ENCODE measurements at regions not wholly inside any gene's neighbourhood (a gene's known extent, or its start where the extent isn't known, plus 50 kb on each side); places are given as distances from the start of the nearest gene placed in this dataset.

- Histone ChIP-seq H3K36me3 (ENCODE audit: control insufficient read depth, insufficient read depth, low read length) (no peaks in the 10 kb centered on the region), H3K4me3 (ENCODE audit: low read depth, low read length) (no peak overlapping the region), H3K27ac (ENCODE audit: insufficient read depth, low read length, poor library complexity, severe bottlenecking) (no peak overlapping the region), H3K9me3 (ENCODE audit: control insufficient read depth in 2 of 2, low read length in 2 of 2) (no peaks in the 10 kb centered on the region), H3K4me1 (ENCODE audit: control insufficient read depth, insufficient read depth, low read length, poor library complexity, severe bottlenecking) (no peaks in the 10 kb centered on the region), H3K27me3 (ENCODE audit: control insufficient read depth, insufficient read depth, low read length) (no peaks in the 10 kb centered on the region)
- H3K4me1 Mint-ChIP-seq = peaks cover 0 to 6% (median 0%) of the 10 kb centered on the region in 4 donors
- no peak overlapping the region for H3K4me3 Mint-ChIP-seq
- ATAC-seq (ENCODE audit: low read depth in 2 of 2) (no peak), DNase-seq (no peak)
- H3K27me3 Mint-ChIP-seq = peaks cover 29% of the 10 kb centered on the region
- H3K9me3 Mint-ChIP-seq = no peaks in the 10 kb centered on the region
- no peaks in the 10 kb centered on the region for H3K36me3 Mint-ChIP-seq
- no peak overlapping the region for H3K27ac Mint-ChIP-seq
These were observed 1151.1 kb downstream of the GATA3 start for GRCh38 chr10:9205558-9205957.

GRCh38 chr10:9209105-9209798 is 1154.8 kb downstream of the GATA3 start:
- peaks cover 39% of the 10 kb centered on the region for H3K27me3 Mint-ChIP-seq
- Histone ChIP-seq H3K4me1 (ENCODE audit: control insufficient read depth, insufficient read depth, low read length, poor library complexity, severe bottlenecking) (no peaks in the 10 kb centered on the region), H3K27me3 (ENCODE audit: control insufficient read depth, insufficient read depth, low read length) (no peaks in the 10 kb centered on the region), H3K9me3 (ENCODE audit: control insufficient read depth in 2 of 2, low read length in 2 of 2) (no peaks in the 10 kb centered on the region), H3K4me3 (ENCODE audit: low read depth, low read length) (peak overlapping the region; percentile 8), H3K36me3 (ENCODE audit: control insufficient read depth, insufficient read depth, low read length) (no peaks in the 10 kb centered on the region), H3K27ac (ENCODE audit: insufficient read depth, low read length, poor library complexity, severe bottlenecking) (no peak overlapping the region)
- no peaks in the 10 kb centered on the region for H3K9me3 Mint-ChIP-seq
- no peaks in the 10 kb centered on the region for H3K36me3 Mint-ChIP-seq
- no peak overlapping the region for H3K27ac Mint-ChIP-seq
- no peak overlapping the region for H3K4me3 Mint-ChIP-seq
- H3K4me1 Mint-ChIP-seq = peaks cover 0 to 6% (median 0%) of the 10 kb centered on the region in 4 donors
- peak in 1 of 2 donors; percentile 55 for ATAC-seq (ENCODE audit: low read depth in 2 of 2)
- peak; percentile 46 to 71 (median 66) for DNase-seq

DNA sequence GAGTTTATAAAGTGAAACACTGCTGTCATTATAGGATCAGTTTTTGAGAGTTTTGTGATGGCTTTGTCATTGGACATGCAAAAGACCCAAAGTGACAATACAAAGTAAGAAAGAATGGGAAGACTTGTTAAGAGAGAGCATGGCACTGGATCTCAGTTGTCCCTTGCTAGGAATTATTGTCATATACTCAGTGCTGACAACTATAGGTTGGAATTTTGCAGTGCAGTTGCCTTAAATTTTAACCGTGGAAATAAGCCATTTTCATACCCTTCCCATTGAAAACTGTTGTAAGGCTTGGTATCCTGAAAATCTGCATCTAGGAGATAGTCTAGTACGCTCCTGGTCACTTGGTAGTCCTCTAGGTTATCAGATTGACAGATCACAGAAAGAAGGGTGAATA is 1156.7 kb downstream of the GATA3 start:
- H3K9me3 Mint-ChIP-seq = no peaks in the 10 kb centered on the region
- Histone ChIP-seq H3K4me3 (ENCODE audit: low read depth, low read length) (no peak overlapping the region), H3K9me3 (ENCODE audit: control insufficient read depth in 2 of 2, low read length in 2 of 2) (no peaks in the 10 kb centered on the region), H3K36me3 (ENCODE audit: control insufficient read depth, insufficient read depth, low read length) (no peaks in the 10 kb centered on the region), H3K4me1 (ENCODE audit: control insufficient read depth, insufficient read depth, low read length, poor library complexity, severe bottlenecking) (no peaks in the 10 kb centered on the region), H3K27ac (ENCODE audit: insufficient read depth, low read length, poor library complexity, severe bottlenecking) (no peak overlapping the region), H3K27me3 (ENCODE audit: control insufficient read depth, insufficient read depth, low read length) (no peaks in the 10 kb centered on the region)
- ATAC-seq (ENCODE audit: low read depth in 2 of 2) = no peak
- H3K36me3 Mint-ChIP-seq = no peaks in the 10 kb centered on the region
- no peak overlapping the region for H3K27ac Mint-ChIP-seq
- peaks cover 43% of the 10 kb centered on the region for H3K27me3 Mint-ChIP-seq
- H3K4me3 Mint-ChIP-seq = no peak overlapping the region
- peaks cover 0 to 6% (median 0%) of the 10 kb centered on the region in 4 donors for H3K4me1 Mint-ChIP-seq
- DNase-seq = no peak

- no peaks in the 10 kb centered on the region for H3K4me1 ChIP-seq (ENCODE audit: control insufficient read depth, insufficient read depth, low read length, poor library complexity, severe bottlenecking)
- no peak for DNase-seq
- no peaks in the 10 kb centered on the region for H3K36me3 ChIP-seq (ENCODE audit: control insufficient read depth, insufficient read depth, low read length)
- H3K4me3 Mint-ChIP-seq = no peak overlapping the region
- H3K36me3 Mint-ChIP-seq = no peaks in the 10 kb centered on the region
- peaks cover 31% of the 10 kb centered on the region for H3K27me3 Mint-ChIP-seq
- no peak overlapping the region for H3K27ac Mint-ChIP-seq
- peaks cover 0 to 2% (median 0%) of the 10 kb centered on the region in 4 donors for H3K4me1 Mint-ChIP-seq
- no peak overlapping the region for H3K4me3 ChIP-seq (ENCODE audit: low read depth, low read length)
- ATAC-seq (ENCODE audit: low read depth in 2 of 2) = no peak
- peaks cover 3% of the 10 kb centered on the region for H3K27me3 ChIP-seq (ENCODE audit: control insufficient read depth, insufficient read depth, low read length)
- no peak overlapping the region for H3K27ac ChIP-seq (ENCODE audit: insufficient read depth, low read length, poor library complexity, severe bottlenecking)
- H3K9me3 ChIP-seq (ENCODE audit: control insufficient read depth in 2 of 2, low read length in 2 of 2) = no peaks in the 10 kb centered on the region
- peaks cover 0 to 3% (median 0%) of the 10 kb centered on the region in 7 donors for H3K9me3 Mint-ChIP-seq
These were observed 1160.1 kb downstream of the GATA3 start for GRCh38 chr10:9214618-9215017.

- peaks cover 0 to 3% (median 0%) of the 10 kb centered on the region in 7 donors for H3K9me3 Mint-ChIP-seq
- H3K4me3 Mint-ChIP-seq = no peak overlapping the region
- Histone ChIP-seq H3K4me1 (ENCODE audit: control insufficient read depth, insufficient read depth, low read length, poor library complexity, severe bottlenecking) (no peaks in the 10 kb centered on the region), H3K4me3 (ENCODE audit: low read depth, low read length) (no peak overlapping the region), H3K9me3 (ENCODE audit: control insufficient read depth in 2 of 2, low read length in 2 of 2) (no peaks in the 10 kb centered on the region), H3K27ac (ENCODE audit: insufficient read depth, low read length, poor library complexity, severe bottlenecking) (no peak overlapping the region), H3K27me3 (ENCODE audit: control insufficient read depth, insufficient read depth, low read length) (peaks cover 3% of the 10 kb centered on the region), H3K36me3 (ENCODE audit: control insufficient read depth, insufficient read depth, low read length) (no peaks in the 10 kb centered on the region)
- peaks cover 0 to 2% (median 0%) of the 10 kb centered on the region in 4 donors for H3K4me1 Mint-ChIP-seq
- no peak for ATAC-seq (ENCODE audit: low read depth in 2 of 2)
- no peak for DNase-seq
- no peak overlapping the region for H3K27ac Mint-ChIP-seq
- peaks cover 29% of the 10 kb centered on the region for H3K27me3 Mint-ChIP-seq
- H3K36me3 Mint-ChIP-seq = no peaks in the 10 kb centered on the region
These were observed 1160.6 kb downstream of the GATA3 start for GRCh38 chr10:9215121-9215520.

DNA sequence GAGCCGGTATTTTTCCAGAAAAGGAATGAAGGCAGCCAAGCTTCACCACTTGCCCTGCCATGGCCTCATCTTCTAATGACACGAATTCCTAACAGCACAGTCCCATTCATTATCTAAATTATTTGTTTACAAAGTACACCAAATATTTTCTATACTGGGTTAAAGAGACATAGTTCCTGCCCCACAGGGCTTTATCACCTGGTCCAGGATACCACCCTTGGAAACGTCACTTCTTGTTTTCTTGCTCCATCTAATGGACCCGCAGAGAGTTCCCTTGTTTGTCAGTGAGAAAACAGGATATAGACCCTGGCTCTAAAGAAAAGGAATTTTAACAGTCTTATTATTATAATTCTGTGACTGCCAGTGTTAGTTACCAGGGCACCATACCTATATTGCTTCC is 1165.4 kb downstream of the GATA3 start:
- H3K4me1 Mint-ChIP-seq = peaks cover 0 to 2% (median 0%) of the 10 kb centered on the region in 4 donors
- H3K27ac Mint-ChIP-seq = no peak overlapping the region
- Histone ChIP-seq H3K27ac (ENCODE audit: insufficient read depth, low read length, poor library complexity, severe bottlenecking) (no peak overlapping the region), H3K4me1 (ENCODE audit: control insufficient read depth, insufficient read depth, low read length, poor library complexity, severe bottlenecking) (no peaks in the 10 kb centered on the region), H3K27me3 (ENCODE audit: control insufficient read depth, insufficient read depth, low read length) (peaks cover 5% of the 10 kb centered on the region), H3K4me3 (ENCODE audit: low read depth, low read length) (no peak overlapping the region), H3K9me3 (ENCODE audit: control insufficient read depth in 2 of 2, low read length in 2 of 2) (no peaks in the 10 kb centered on the region), H3K36me3 (ENCODE audit: control insufficient read depth, insufficient read depth, low read length) (no peaks in the 10 kb centered on the region)
- H3K27me3 Mint-ChIP-seq = peaks cover 13% of the 10 kb centered on the region
- no peak for ATAC-seq (ENCODE audit: low read depth in 2 of 2)
- H3K36me3 Mint-ChIP-seq = no peaks in the 10 kb centered on the region
- DNase-seq = no peak
- H3K4me3 Mint-ChIP-seq = no peak overlapping the region
- H3K9me3 Mint-ChIP-seq = peaks cover 0 to 5% (median 0%) of the 10 kb centered on the region in 7 donors

DNA sequence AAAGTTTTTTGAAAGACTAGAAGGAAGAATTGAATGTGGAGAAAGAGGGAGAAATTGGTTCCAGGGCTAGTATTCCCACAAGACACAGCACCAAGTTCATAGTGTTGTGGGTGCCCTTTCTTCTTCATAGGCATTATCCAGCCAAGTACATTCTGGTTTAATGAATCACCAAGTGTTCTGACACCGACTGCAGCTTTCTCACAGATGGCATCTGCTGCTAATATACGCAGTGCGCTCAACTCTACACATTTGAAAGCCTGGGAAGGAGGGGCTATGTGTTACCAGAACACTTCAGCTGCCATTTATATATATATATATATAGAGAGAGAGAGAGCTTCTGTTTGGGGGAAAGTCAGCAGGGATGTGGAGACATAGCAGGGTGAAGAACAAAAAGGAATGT is 1168.4 kb downstream of the GATA3 start:
- Mint-ChIP-seq H3K4me1 (peaks cover 0 to 3% (median 0%) of the 10 kb centered on the region in 4 donors), H3K4me3 (no peak overlapping the region), H3K27ac (no peak overlapping the region), H3K27me3 (peaks cover 11% of the 10 kb centered on the region), H3K9me3 (peaks cover 0 to 5% (median 0%) of the 10 kb centered on the region in 7 donors), H3K36me3 (no peaks in the 10 kb centered on the region)
- no peaks in the 10 kb centered on the region for H3K9me3 ChIP-seq (ENCODE audit: control insufficient read depth in 2 of 2, low read length in 2 of 2)
- H3K4me1 ChIP-seq (ENCODE audit: control insufficient read depth, insufficient read depth, low read length, poor library complexity, severe bottlenecking) = no peaks in the 10 kb centered on the region
- H3K27me3 ChIP-seq (ENCODE audit: control insufficient read depth, insufficient read depth, low read length) = peaks cover 7% of the 10 kb centered on the region
- DNase-seq = no peak
- H3K4me3 ChIP-seq (ENCODE audit: low read depth, low read length) = no peak overlapping the region
- no peak for ATAC-seq (ENCODE audit: low read depth in 2 of 2)
- H3K36me3 ChIP-seq (ENCODE audit: control insufficient read depth, insufficient read depth, low read length) = no peaks in the 10 kb centered on the region
- H3K27ac ChIP-seq (ENCODE audit: insufficient read depth, low read length, poor library complexity, severe bottlenecking) = no peak overlapping the region
